AG04449 (cell line): ENCODE measurements at regions not wholly inside any gene's neighbourhood (a gene's known extent, or its start where the extent isn't known, plus 50 kb on each side); places are given as distances from the start of the nearest gene placed in this dataset.

Source experiments
- CTCF ChIA-PET: fragments of 350-600 bp; formaldehyde crosslinking; extraction: SDS; loops from one replicate; lab custom pipeline; 2021; ENCODE audit warnings: antibody characterized with exemption; lab: Yijun Ruan, JAX
- POLR2A ChIA-PET: fragments of 400-600, 350-600 bp; formaldehyde crosslinking; extraction: SDS; loops from one replicate; lab custom pipeline; 2020; ENCODE audit warnings: antibody characterized with exemption, inconsistent platforms; lab: Yijun Ruan, JAX
- DNase-seq: peaks from one replicate; pipeline ENCODE4 v3.0.0-alpha.2; 2010; ENCODE audit warnings: low read depth, low spot score
- H3K4me3 ChIP-seq: 2 replicates; pipeline ENCODE4 v1.5.1; 2011; ENCODE audit warnings: low read depth, mild to moderate bottlenecking, control low read depth, low read length
- CTCF ChIP-seq: IDR thresholded peaks from one replicate; pipeline ENCODE4 v1.5.1; 2011; ENCODE audit warnings: mild to moderate bottlenecking, moderate library complexity, low read length, control low read depth, inconsistent platforms; ENCODE audit not compliant: insufficient read depth; ENCODE audit errors: missing control alignments

GRCh38 chr4:123072060-123072459 lies 149.7 kb upstream of the NUDT6 start:
- CTCF ChIA-PET = interaction anchor here (1.0 to 2.3 kb wide), 2 partner anchors 30 to 355 kb away, joined by 3 to 7 read pairs; no protein-coding TSS in a partner anchor
- no peak for DNase-seq
- POLR2A ChIA-PET = no interaction called here
- H3K4me3 ChIP-seq = no peak overlapping the region
- TF ChIP-seq CTCF = no peak

GRCh38 chr4:123073650-123074049 lies 151.3 kb upstream of the NUDT6 start:
- H3K4me3 ChIP-seq = no peak overlapping the region
- ChIA-PET POLR2A (no interaction called here), CTCF (no interaction called here)
- no peak for TF ChIP-seq CTCF
- no peak for DNase-seq

- CTCF ChIA-PET = no interaction called here
- no peak for DNase-seq
- no peak overlapping the region for H3K4me3 ChIP-seq
- no peak for TF ChIP-seq CTCF
- POLR2A ChIA-PET = no interaction called here
Observed at GRCh38 chr4:123077330-123077729, 154.9 kb upstream of the NUDT6 start.

DNA sequence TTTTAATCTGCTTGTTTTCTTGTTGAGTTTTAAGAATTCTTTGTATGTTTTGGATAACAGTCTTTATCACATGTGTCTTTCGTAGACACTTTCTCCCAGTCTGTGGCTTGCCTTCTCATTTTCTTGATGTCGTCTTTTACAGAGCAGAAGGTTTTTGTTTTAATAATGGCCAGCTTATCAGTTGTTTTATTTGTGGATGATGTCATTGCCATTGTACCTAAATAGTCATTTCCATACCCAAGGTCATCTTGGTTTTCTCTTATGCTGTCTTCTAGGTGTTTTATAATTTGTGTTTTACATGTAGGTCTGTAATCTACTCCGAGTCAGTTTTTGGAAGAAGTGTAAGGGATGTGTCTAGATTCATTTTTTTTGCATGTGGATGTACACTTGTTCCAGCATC lies 159.6 kb upstream of the NUDT6 start:
- ChIA-PET POLR2A (no interaction called here), CTCF (interaction anchor here (0.8 kb wide), 1 partner anchor 9 kb away, joined by 3 read pairs; no protein-coding TSS in a partner anchor)
- H3K4me3 ChIP-seq = no peak overlapping the region
- no peak for DNase-seq
- TF ChIP-seq CTCF = no peak

DNA sequence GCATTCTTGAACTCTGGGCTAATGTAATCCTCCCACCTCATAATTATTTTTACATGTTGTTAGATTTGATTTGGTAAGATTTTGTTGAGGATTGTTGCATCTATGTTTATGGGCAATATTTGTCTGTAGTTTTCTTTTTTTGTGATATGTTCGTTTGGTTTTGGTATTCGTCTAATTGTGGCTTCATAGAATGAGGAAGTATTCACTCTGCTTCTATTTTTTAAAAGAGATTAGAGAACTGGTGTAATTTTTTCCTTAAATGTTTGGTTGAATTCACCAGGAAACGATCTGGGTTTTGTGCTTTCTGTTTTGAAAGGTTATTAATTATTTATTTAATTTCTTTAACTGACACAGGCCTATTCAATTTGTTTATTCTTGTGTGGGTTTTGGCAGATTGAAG lies 161.2 kb upstream of the NUDT6 start:
- no peak for DNase-seq
- ChIA-PET CTCF (no interaction called here), POLR2A (no interaction called here)
- TF ChIP-seq CTCF = no peak
- no peak overlapping the region for H3K4me3 ChIP-seq

- ChIA-PET POLR2A (no interaction called here), CTCF (no interaction called here)
- H3K4me3 ChIP-seq = no peak overlapping the region
- DNase-seq = no peak
- no peak for TF ChIP-seq CTCF
Observed at GRCh38 chr4:123088501-123088900, 166.1 kb upstream of the NUDT6 start.
